NT2/D1 (cell line): ENCODE measurements at regions not wholly inside any gene's neighbourhood (a gene's known extent, or its start where the extent isn't known, plus 50 kb on each side); places are given as distances from the start of the nearest gene placed in this dataset.

ENCODE experiments used
- SUZ12 ChIP-seq: IDR thresholded peaks from 2 replicates; pipeline ENCODE4 v1.6.1; 2011; ENCODE audit not compliant: insufficient read length, insufficient read depth; ENCODE audit errors: extremely low read depth
- ZNF274 ChIP-seq: IDR thresholded peaks from 2 replicates; pipeline ENCODE4 v1.6.1; 2011; ENCODE audit warnings: mild to moderate bottlenecking, low read depth, low read length

GRCh38 chrX:40298069-40298468 is 200.3 kb upstream of the BCOR start:
- no peak for TF ChIP-seq ZNF274
- no peak for TF ChIP-seq SUZ12
